ENCODE measurements at regions not wholly inside any gene's neighbourhood (a gene's known extent, or its start where the extent isn't known, plus 50 kb on each side); places are given as distances from the start of the nearest gene placed in this dataset.

DNA sequence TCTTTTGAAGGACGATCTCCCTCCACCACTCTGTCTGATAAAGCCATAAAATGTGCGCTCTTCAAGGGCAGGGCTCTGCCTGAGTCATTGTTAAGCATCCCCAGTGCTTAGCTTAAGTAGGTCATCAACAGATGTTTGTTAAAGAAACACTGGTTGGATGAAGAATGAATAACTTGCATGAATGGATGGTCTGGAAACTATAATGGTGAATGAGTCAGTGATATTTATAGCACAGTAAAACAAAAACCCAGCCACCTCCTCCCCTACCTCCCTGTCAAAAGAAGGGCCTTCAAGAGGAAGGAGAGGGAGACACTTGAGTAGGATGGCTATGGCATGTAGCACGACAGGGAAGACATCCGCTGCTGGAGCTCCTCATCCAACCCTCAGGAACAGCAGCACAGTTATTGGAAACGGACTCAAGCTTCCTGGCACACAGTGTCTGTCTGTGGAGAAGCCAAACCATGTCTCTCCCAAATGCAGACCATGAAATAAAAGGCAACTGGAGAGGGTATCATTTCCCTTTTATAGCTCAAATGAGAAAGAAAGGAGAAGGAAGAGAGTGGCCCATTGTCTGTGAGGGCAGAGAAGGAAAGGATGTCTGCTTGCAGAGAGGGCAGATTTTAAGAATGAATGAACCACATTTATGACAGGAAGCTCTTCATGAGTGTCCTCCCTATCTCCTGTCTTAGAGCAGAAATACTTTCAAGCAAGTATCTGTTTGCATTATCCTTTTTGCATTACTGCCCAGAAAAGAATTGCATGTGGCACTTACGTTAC, 183.5 kb upstream of the UBL3 start:
- TF ChIP-seq, protein P1, sequence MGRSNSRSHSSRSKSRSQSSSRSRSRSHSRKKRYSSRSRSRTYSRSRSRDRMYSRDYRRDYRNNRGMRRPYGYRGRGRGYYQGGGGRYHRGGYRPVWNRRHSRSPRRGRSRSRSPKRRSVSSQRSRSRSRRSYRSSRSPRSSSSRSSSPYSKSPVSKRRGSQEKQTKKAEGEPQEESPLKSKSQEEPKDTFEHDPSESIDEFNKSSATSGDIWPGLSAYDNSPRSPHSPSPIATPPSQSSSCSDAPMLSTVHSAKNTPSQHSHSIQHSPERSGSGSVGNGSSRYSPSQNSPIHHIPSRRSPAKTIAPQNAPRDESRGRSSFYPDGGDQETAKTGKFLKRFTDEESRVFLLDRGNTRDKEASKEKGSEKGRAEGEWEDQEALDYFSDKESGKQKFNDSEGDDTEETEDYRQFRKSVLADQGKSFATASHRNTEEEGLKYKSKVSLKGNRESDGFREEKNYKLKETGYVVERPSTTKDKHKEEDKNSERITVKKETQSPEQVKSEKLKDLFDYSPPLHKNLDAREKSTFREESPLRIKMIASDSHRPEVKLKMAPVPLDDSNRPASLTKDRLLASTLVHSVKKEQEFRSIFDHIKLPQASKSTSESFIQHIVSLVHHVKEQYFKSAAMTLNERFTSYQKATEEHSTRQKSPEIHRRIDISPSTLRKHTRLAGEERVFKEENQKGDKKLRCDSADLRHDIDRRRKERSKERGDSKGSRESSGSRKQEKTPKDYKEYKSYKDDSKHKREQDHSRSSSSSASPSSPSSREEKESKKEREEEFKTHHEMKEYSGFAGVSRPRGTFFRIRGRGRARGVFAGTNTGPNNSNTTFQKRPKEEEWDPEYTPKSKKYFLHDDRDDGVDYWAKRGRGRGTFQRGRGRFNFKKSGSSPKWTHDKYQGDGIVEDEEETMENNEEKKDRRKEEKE (IDR thresholded peaks at IDR 0.05; ENCODE audit: borderline replicate concordance in 1 of 2, control insufficient read depth in 1 of 2, low read depth in 2 of 2, low read length in 1 of 2): no peak
- TF ChIP-seq, protein P2, sequence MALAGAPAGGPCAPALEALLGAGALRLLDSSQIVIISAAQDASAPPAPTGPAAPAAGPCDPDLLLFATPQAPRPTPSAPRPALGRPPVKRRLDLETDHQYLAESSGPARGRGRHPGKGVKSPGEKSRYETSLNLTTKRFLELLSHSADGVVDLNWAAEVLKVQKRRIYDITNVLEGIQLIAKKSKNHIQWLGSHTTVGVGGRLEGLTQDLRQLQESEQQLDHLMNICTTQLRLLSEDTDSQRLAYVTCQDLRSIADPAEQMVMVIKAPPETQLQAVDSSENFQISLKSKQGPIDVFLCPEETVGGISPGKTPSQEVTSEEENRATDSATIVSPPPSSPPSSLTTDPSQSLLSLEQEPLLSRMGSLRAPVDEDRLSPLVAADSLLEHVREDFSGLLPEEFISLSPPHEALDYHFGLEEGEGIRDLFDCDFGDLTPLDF (CRISPR knock-in tag; IDR thresholded peaks at IDR 0.05): no peak
- TF ChIP-seq, protein P3, sequence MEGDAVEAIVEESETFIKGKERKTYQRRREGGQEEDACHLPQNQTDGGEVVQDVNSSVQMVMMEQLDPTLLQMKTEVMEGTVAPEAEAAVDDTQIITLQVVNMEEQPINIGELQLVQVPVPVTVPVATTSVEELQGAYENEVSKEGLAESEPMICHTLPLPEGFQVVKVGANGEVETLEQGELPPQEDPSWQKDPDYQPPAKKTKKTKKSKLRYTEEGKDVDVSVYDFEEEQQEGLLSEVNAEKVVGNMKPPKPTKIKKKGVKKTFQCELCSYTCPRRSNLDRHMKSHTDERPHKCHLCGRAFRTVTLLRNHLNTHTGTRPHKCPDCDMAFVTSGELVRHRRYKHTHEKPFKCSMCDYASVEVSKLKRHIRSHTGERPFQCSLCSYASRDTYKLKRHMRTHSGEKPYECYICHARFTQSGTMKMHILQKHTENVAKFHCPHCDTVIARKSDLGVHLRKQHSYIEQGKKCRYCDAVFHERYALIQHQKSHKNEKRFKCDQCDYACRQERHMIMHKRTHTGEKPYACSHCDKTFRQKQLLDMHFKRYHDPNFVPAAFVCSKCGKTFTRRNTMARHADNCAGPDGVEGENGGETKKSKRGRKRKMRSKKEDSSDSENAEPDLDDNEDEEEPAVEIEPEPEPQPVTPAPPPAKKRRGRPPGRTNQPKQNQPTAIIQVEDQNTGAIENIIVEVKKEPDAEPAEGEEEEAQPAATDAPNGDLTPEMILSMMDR (IDR thresholded peaks at IDR 0.05 in 2 of 3, conservative IDR thresholded peaks at IDR 0.05 in 1 of 3; ENCODE audit: insufficient read depth in 2 of 3, low read depth in 1 of 3, low read length in 3 of 3): no peak
- TF ChIP-seq, protein P4, sequence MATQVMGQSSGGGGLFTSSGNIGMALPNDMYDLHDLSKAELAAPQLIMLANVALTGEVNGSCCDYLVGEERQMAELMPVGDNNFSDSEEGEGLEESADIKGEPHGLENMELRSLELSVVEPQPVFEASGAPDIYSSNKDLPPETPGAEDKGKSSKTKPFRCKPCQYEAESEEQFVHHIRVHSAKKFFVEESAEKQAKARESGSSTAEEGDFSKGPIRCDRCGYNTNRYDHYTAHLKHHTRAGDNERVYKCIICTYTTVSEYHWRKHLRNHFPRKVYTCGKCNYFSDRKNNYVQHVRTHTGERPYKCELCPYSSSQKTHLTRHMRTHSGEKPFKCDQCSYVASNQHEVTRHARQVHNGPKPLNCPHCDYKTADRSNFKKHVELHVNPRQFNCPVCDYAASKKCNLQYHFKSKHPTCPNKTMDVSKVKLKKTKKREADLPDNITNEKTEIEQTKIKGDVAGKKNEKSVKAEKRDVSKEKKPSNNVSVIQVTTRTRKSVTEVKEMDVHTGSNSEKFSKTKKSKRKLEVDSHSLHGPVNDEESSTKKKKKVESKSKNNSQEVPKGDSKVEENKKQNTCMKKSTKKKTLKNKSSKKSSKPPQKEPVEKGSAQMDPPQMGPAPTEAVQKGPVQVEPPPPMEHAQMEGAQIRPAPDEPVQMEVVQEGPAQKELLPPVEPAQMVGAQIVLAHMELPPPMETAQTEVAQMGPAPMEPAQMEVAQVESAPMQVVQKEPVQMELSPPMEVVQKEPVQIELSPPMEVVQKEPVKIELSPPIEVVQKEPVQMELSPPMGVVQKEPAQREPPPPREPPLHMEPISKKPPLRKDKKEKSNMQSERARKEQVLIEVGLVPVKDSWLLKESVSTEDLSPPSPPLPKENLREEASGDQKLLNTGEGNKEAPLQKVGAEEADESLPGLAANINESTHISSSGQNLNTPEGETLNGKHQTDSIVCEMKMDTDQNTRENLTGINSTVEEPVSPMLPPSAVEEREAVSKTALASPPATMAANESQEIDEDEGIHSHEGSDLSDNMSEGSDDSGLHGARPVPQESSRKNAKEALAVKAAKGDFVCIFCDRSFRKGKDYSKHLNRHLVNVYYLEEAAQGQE (IDR thresholded peaks at IDR 0.05; ENCODE audit: borderline replicate concordance): no peak
- TF ChIP-seq, protein P4 (CRISPR knock-in tag; IDR thresholded peaks at IDR 0.05; ENCODE audit: low read depth): no peak
- TF ChIP-seq SP1 (CRISPR knock-in tag; IDR thresholded peaks at IDR 0.05) (no peak), POU5F1 (IDR thresholded peaks at IDR 0.05; ENCODE audit: borderline replicate concordance, low read depth, low read length, partially characterized antibody) (no peak), XRCC4 (IDR thresholded peaks at IDR 0.05; ENCODE audit: extremely low read depth, insufficient read depth, insufficient read length) (no peak)
- TF ChIP-seq, protein P5, sequence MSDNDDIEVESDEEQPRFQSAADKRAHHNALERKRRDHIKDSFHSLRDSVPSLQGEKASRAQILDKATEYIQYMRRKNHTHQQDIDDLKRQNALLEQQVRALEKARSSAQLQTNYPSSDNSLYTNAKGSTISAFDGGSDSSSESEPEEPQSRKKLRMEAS (CRISPR knock-in tag; IDR thresholded peaks at IDR 0.05): no peak
